ENCODE measurements at regions not wholly inside any gene's neighbourhood (a gene's known extent, or its start where the extent isn't known, plus 50 kb on each side); places are given as distances from the start of the nearest gene placed in this dataset.
"Not testable (repeated sequence)": the region's sequence is repeated elsewhere in the genome, so short reads cannot be mapped to it uniquely, and the experiment has no call there.

DNA sequence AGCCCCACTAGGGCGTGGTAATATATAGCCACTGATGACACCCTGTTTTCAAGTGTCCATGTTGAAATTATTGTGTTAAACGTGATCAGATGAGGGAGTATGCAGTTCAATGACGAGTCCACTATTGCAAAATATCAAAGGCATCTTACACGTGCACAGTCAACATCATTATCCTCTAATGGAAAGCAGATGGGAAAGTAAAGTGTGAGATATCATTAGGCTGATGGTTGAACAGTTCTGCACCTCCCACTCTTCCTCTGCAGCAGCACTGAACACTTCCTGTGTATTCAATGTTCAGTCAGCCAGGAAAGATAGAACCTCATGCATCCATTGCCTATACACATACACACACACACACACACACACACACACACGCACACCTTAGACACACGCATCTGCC, 431.8 kb upstream of the CCDC54 start:
- DNase-seq, result no peak

- DNase-seq, result no peak
Measured at GRCh38 chr3:106946866-106947265, 430.4 kb upstream of the CCDC54 start.

DNA sequence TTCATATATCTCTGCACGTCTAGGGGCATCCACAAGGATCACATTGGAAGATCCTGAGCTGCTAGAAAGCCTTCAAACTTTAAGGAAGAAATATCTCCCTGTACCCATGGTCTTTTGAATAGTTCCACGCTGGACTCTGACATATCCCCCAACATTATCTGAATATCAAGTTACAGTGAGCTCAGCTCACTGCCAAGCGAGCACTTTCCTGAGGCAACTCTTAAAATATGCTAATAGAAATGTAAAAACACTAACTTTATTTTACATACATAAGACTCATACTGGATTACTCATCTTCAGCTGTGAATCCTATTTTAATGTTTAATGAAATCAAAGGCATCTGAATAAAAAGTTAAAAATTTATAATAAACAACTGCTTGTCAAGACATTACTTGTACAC, 420.2 kb upstream of the CCDC54 start:
- DNase-seq, result no peak

DNA sequence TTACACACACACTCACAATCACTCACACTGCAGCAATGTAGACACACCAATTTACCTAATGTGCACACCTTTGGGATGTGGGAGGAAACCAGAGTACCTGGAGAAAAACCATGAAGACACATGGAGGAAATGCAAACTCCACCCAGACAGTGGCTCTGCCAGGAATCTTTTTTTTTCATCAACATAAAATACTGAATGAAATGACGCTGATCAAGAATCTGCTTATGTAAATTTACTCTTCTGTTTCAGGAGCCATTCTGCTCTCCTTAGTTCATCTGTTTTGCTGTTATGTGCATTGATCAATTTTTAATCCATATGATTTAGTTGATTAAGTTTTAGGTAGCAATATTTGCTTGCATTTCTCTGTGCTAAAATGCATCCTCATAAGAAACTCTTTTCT, 414.2 kb upstream of the CCDC54 start:
- DNase-seq, result no peak

DNA sequence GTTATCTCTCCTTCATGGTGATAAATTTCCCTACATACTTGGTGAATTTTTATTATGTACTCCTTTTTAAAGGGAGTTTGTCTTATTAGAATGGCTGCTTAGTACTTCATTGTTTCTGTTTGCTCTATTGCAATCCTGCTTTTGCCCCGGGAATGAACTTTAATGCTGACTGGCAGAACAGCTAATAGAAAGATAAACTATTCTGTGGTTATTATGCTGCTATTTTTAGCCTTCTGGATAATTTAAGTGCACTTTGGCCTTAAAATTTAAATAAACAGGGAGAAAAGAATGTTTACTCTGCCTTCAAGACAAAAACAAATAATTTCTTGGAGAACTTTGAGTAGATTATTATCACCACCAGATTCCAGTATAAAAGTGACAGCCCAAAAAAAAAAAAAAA, 413.8 kb upstream of the CCDC54 start:
- no peak for DNase-seq

GRCh38 chr3:106965307-106965706, 411.9 kb upstream of the CCDC54 start:
- no peak for DNase-seq

- DNase-seq, result no peak
Measured at GRCh38 chr3:106969596-106969995, 407.6 kb upstream of the CCDC54 start.

- no peak for DNase-seq
Measured at GRCh38 chr3:106981392-106981791, 395.8 kb upstream of the CCDC54 start.

- DNase-seq, result no peak
Measured at GRCh38 chr3:106985721-106986120, 391.5 kb upstream of the CCDC54 start.

- not testable (repeated sequence) for DNase-seq
Measured at GRCh38 chr3:106998841-106999682, 378.2 kb upstream of the CCDC54 start.

DNA sequence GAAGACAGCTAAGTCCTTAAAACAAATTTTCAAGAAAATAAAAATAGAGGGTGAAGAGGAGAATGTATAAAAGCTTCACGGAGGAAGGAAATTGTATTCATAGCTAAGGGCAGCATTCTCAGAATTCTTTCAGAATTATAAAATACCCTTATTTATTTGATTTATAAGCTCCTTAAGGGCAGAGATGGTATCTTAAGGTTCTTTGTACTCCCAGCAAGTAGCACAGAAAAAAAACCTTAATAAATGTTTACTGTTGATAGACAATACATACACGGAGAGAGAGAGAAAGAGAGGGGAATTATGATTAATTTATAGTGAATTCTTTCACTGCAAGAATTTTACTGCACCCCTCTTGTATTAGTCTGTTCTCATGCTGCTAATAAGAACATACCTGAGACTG, 375.6 kb upstream of the CCDC54 start:
- DNase-seq, result no peak

- not testable (repeated sequence) for DNase-seq
Measured at GRCh38 chr3:107005352-107005751, 371.9 kb upstream of the CCDC54 start.

DNA sequence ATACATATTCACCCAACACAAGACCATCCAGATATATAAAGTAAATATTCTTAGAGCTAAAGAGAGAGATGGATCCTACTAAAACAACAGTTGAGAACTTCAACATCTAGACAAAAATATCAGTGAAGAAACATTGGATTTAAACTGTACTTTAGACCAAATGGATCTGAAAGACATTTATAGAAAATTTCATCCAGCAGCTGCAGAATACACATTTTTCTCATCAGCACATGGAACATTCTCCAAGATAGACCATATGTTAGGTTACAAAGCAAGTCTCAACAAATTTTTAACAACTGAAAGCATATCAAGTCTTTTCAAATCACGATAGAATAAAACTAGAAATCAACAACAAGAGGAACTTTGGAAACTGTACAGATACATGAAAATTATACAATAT, 369.0 kb upstream of the CCDC54 start:
- no peak for DNase-seq

DNA sequence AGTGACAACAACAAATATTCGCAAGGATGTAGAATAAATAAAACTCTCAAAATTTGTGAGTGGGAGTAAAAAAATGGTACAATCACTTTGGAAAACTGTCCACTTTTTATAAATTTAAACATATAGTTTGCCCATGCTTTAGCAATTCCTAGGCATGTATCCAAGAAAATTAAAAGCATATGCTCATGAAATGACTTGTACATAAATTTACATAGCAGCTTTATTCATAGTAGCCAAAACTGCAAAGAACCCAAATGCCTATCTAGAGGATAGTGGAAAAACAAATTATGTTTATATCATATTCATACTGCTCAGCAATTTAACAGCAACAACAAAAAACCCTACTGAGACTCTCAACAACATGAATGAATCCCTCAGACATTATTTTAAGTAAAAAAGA, 363.6 kb upstream of the CCDC54 start:
- no peak for DNase-seq

DNA sequence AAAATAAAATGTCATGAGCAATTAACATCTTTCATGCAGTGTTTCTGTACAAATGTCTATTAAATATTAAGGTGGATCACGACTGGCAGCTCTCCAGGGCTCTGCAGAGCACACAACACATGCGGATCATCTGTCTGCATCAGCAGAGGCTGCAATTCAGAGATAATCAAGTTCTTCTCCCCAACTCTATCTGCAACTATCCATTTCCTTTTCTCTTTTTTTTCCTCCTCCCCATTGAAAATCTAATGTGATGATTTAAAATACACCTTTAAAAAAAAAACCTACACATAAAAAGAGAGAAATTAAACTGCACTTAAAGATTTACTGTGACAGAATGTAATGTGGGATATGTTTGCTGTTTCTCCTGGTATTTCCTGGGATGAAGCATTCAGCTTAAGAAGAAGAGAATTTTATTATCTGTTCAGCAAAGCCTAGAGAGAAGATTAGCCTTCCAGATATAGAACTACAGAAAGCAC, 352.6 kb upstream of the CCDC54 start:
- DNase-seq, result no peak

GRCh38 chr3:107025961-107026360, 351.3 kb upstream of the CCDC54 start:
- no peak for DNase-seq

DNA sequence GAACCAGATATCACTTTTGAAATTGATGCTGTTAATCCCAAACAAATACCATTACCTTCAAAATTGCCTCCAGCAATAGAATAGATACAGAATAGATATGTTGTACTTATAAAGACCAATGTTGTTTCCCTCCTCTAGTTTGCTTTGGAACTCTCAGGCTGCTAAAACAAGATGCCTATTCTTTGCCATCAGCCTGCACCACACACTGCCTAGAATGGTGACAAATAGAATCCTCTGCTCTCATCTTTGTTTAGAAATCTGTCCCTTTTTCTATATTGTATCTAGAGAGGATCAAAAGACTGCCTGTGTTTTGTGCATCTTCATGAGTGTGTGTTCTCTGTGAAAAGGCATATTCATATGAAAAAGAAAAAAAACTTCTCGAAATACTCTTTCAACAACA, 349.2 kb upstream of the CCDC54 start:
- DNase-seq, result no peak

- DNase-seq, result no peak
Measured at GRCh38 chr3:107028626-107029025, 348.6 kb upstream of the CCDC54 start.

DNA sequence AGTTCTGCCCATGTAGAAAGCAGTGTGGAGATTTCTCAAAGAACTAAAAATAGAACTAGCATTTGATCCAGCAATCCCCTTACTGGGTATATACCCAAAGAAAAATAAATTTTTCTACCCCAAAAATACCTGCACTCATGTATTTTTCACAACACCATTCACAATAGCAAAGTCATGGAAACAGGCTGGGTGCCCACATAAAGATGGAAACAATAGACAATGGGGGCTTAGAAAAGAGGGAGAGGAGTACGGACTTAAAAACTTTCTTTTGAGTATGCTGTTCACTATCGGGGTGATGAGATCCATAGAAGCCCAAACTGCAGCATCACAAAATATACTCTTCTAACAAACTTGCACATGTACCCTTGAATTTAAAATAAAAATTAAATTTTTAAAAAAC, 345.1 kb upstream of the CCDC54 start:
- DNase-seq, result no peak

- no peak for DNase-seq
Measured at GRCh38 chr3:107034142-107034541, 343.1 kb upstream of the CCDC54 start.

DNA sequence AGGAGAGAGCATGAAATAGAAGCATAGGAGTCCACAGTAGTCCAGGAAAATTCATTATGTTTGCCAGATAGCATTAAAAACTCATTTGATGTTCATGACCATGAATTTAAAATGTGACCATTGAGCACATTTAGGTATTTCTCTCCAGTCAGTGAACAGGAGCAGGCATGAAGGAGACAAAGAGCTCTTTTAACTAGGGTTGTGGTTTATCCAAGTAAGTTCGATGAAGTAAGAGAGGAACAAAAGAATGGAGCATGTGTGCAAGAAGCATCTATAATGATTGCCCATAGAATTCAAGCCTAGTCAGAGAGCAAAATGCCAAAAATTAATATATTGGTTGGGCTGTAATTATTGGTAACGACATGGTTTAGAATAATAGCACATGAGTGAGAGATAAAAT, 342.1 kb upstream of the CCDC54 start:
- no peak for DNase-seq

- DNase-seq, result no peak
Measured at GRCh38 chr3:107044677-107045076, 332.6 kb upstream of the CCDC54 start.

- no peak for DNase-seq
Measured at GRCh38 chr3:107045791-107046190, 331.4 kb upstream of the CCDC54 start.

- DNase-seq, result no peak
Measured at GRCh38 chr3:107055181-107055942, 321.9 kb upstream of the CCDC54 start.

Measured in NCI-H187 (cell line).